Ishikawa (cell line): ENCODE measurements at regions not wholly inside any gene's neighbourhood (a gene's known extent, or its start where the extent isn't known, plus 50 kb on each side); places are given as distances from the start of the nearest gene placed in this dataset.

Source experiments
- CEBPB ChIP-seq: IDR thresholded peaks from 2 replicates; pipeline ENCODE4 v1.6.1; 2012
- CREB1 ChIP-seq: IDR thresholded peaks from 2 replicates; pipeline ENCODE4 v1.6.1; 2012; ENCODE audit warnings: low read depth
- EGR1 ChIP-seq: IDR thresholded peaks from 2 replicates; pipeline ENCODE4 v1.6.1; 2012
- EP300 ChIP-seq: IDR thresholded peaks from 2 replicates; pipeline ENCODE4 v1.6.1; 2012; ENCODE audit warnings: borderline replicate concordance
- FOXM1 ChIP-seq: IDR thresholded peaks from 2 replicates; pipeline ENCODE4 v1.6.1; 2012; ENCODE audit warnings: low read depth, borderline replicate concordance
- MAX ChIP-seq: IDR thresholded peaks from 2 replicates; pipeline ENCODE4 v1.6.1; 2012
- NFIC ChIP-seq: IDR thresholded peaks from 2 replicates; pipeline ENCODE4 v1.6.1; 2012
- RAD21 ChIP-seq: IDR thresholded peaks from 2 replicates; pipeline ENCODE4 v1.6.1; 2012; ENCODE audit warnings: low read depth
- TAF1 ChIP-seq: IDR thresholded peaks from 2 replicates; pipeline ENCODE4 v1.6.1; 2012; ENCODE audit warnings: low read depth, mild to moderate bottlenecking
- TCF12 ChIP-seq: IDR thresholded peaks from 2 replicates; pipeline ENCODE4 v1.6.1; 2012; ENCODE audit warnings: low read depth
- TEAD4 ChIP-seq: IDR thresholded peaks from 2 replicates; pipeline ENCODE4 v1.6.1; 2012
- USF1 ChIP-seq: IDR thresholded peaks from 2 replicates; pipeline ENCODE4 v1.6.1; 2012
- YY1 ChIP-seq: IDR thresholded peaks from 2 replicates; pipeline ENCODE4 v1.6.1; 2012; ENCODE audit warnings: low read depth
- ZBTB7A ChIP-seq: IDR thresholded peaks from 2 replicates; pipeline ENCODE4 v1.6.1; 2012; ENCODE audit warnings: low read depth
- TF ChIP-seq, protein P1 (sequence below): IDR thresholded peaks from 2 replicates; pipeline ENCODE4 v1.6.1; 2012; ENCODE audit warnings: low read depth, mild to moderate bottlenecking

GRCh38 chr12:124437617-124438436 is 129.6 kb downstream of the NCOR2 start:
- TF ChIP-seq TCF12, result no peak
- TF ChIP-seq TAF1, result no peak
- no peak for TF ChIP-seq MAX
- no peak for TF ChIP-seq YY1
- no peak for TF ChIP-seq FOXM1
- no peak for TF ChIP-seq ZBTB7A
- TF ChIP-seq CREB1, result no peak
- TF ChIP-seq EP300, result no peak
- no peak for TF ChIP-seq NFIC
- TF ChIP-seq, protein P1, sequence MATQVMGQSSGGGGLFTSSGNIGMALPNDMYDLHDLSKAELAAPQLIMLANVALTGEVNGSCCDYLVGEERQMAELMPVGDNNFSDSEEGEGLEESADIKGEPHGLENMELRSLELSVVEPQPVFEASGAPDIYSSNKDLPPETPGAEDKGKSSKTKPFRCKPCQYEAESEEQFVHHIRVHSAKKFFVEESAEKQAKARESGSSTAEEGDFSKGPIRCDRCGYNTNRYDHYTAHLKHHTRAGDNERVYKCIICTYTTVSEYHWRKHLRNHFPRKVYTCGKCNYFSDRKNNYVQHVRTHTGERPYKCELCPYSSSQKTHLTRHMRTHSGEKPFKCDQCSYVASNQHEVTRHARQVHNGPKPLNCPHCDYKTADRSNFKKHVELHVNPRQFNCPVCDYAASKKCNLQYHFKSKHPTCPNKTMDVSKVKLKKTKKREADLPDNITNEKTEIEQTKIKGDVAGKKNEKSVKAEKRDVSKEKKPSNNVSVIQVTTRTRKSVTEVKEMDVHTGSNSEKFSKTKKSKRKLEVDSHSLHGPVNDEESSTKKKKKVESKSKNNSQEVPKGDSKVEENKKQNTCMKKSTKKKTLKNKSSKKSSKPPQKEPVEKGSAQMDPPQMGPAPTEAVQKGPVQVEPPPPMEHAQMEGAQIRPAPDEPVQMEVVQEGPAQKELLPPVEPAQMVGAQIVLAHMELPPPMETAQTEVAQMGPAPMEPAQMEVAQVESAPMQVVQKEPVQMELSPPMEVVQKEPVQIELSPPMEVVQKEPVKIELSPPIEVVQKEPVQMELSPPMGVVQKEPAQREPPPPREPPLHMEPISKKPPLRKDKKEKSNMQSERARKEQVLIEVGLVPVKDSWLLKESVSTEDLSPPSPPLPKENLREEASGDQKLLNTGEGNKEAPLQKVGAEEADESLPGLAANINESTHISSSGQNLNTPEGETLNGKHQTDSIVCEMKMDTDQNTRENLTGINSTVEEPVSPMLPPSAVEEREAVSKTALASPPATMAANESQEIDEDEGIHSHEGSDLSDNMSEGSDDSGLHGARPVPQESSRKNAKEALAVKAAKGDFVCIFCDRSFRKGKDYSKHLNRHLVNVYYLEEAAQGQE, result no peak
- TF ChIP-seq TEAD4, result no peak
- no peak for TF ChIP-seq CEBPB
- no peak for TF ChIP-seq RAD21
- TF ChIP-seq EGR1, result no peak
- TF ChIP-seq USF1, result no peak

GRCh38 chr12:124437121-124437520 is 130.3 kb downstream of the NCOR2 start:
- TF ChIP-seq TCF12 (no peak), TAF1 (no peak), USF1 (no peak), MAX (no peak), RAD21 (no peak), NFIC (no peak), EGR1 (no peak), TEAD4 (no peak), CREB1 (no peak), CEBPB (no peak), FOXM1 (no peak), EP300 (no peak), YY1 (no peak)

DNA sequence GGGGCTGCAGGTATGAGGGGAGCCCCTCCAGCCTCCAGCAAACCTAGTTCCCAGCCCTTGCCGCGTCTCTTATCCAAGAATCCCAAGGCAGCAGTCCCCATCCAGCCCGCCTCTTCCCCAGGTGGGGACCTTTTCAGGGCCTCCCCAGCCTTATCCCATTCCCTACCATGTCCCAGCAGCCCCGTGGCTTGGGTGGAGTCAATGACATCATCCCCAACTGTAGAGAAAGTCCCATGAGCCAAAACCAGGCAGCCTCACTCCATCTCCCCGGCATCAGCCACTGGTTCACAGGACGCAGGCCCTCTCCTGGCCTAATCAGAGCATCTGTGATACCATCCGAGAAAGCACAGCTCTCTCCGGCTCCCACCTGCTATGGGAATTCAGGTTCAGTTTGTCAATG is 131.0 kb downstream of the NCOR2 start:
- TF ChIP-seq MAX (no peak), EGR1 (no peak), ZBTB7A (no peak), CEBPB (no peak), EP300 (no peak), FOXM1 (no peak), RAD21 (no peak), CREB1 (no peak), YY1 (no peak), TCF12 (no peak), USF1 (no peak), NFIC (no peak), TEAD4 (no peak), TAF1 (no peak)
- TF ChIP-seq, protein P1, result no peak

- TF ChIP-seq TEAD4 (no peak), YY1 (no peak)
- TF ChIP-seq, protein P1, result no peak
Measured at GRCh38 chr12:124435806-124436345, 131.5 kb downstream of the NCOR2 start.
